ENCODE measurements at regions not wholly inside any gene's neighbourhood (a gene's known extent, or its start where the extent isn't known, plus 50 kb on each side); places are given as distances from the start of the nearest gene placed in this dataset.
A peak's percentile ranks its signal among the peaks of the same experiment; 100 is the strongest.
"Not testable (repeated sequence)": the region's sequence is repeated elsewhere in the genome, so short reads cannot be mapped to it uniquely, and the experiment has no call there.

- POLR2A ChIA-PET = no interaction called here
- CTCF ChIA-PET = no interaction called here
- no peak for DNase-seq (ENCODE audit: extremely low spot score)
- TF ChIP-seq CTCF (IDR thresholded peaks at IDR 0.05; ENCODE audit: control extremely low read depth, extremely low read depth, low read depth, missing control alignments) = no peak
These were observed 1016.1 kb downstream of the CDY1 start for GRCh38 chrY:26638063-26638462.

- CTCF ChIA-PET; DNase-seq (ENCODE audit: extremely low spot score); POLR2A ChIA-PET: not testable (repeated sequence)
These were observed 1023.9 kb downstream of the CDY1 start for GRCh38 chrY:26645856-26646255.

GRCh38 chrY:26648240-26648639 lies 1026.3 kb downstream of the CDY1 start:
- CTCF ChIA-PET, POLR2A ChIA-PET: not testable (repeated sequence)

GRCh38 chrY:26664245-26664644 lies 1042.3 kb downstream of the CDY1 start:
- POLR2A ChIA-PET; DNase-seq (ENCODE audit: extremely low spot score); CTCF ChIA-PET: not testable (repeated sequence)

More at GRCh38 chrY:26648240-26648639, 1026.3 kb downstream of the CDY1 start:
- DNase-seq (ENCODE audit: extremely low spot score) = not testable (repeated sequence)

- CTCF ChIA-PET; DNase-seq (ENCODE audit: extremely low spot score); POLR2A ChIA-PET: not testable (repeated sequence)
These were observed 1044.8 kb downstream of the CDY1 start for GRCh38 chrY:26666691-26667090.

- POLR2A ChIA-PET; CTCF ChIA-PET; DNase-seq (ENCODE audit: extremely low spot score): not testable (repeated sequence)
These were observed 1047.3 kb downstream of the CDY1 start for GRCh38 chrY:26669243-26669642.

GRCh38 chrY:26670360-26670871 lies 1048.5 kb downstream of the CDY1 start:
- POLR2A ChIA-PET, CTCF ChIA-PET: not testable (repeated sequence)
- DNase-seq (ENCODE audit: extremely low spot score) = peak; percentile 1

GRCh38 chrY:26670881-26671879 lies 1049.3 kb downstream of the CDY1 start:
- CTCF ChIA-PET, POLR2A ChIA-PET: not testable (repeated sequence)

More at GRCh38 chrY:26670881-26671879, 1049.3 kb downstream of the CDY1 start:
- peak; percentile 21 for DNase-seq (ENCODE audit: extremely low spot score)

Measured in GM10248 (cell line).